ENCODE measurements at regions not wholly inside any gene's neighbourhood (a gene's known extent, or its start where the extent isn't known, plus 50 kb on each side); places are given as distances from the start of the nearest gene placed in this dataset.
"Not testable (repeated sequence)": the region's sequence is repeated elsewhere in the genome, so short reads cannot be mapped to it uniquely, and the experiment has no call there.

- not testable (repeated sequence) for TF ChIP-seq YY1 (IDR thresholded peaks at IDR 0.05; ENCODE audit: insufficient read depth, insufficient read length); ZNF274 (IDR thresholded peaks at IDR 0.05; ENCODE audit: low read depth, low read length)
These were observed 92.7 kb downstream of the UNC93B1 start for GRCh38 chr11:67911211-67911610.
